ENCODE measurements at regions not wholly inside any gene's neighbourhood (a gene's known extent, or its start where the extent isn't known, plus 50 kb on each side); places are given as distances from the start of the nearest gene placed in this dataset.

DNA sequence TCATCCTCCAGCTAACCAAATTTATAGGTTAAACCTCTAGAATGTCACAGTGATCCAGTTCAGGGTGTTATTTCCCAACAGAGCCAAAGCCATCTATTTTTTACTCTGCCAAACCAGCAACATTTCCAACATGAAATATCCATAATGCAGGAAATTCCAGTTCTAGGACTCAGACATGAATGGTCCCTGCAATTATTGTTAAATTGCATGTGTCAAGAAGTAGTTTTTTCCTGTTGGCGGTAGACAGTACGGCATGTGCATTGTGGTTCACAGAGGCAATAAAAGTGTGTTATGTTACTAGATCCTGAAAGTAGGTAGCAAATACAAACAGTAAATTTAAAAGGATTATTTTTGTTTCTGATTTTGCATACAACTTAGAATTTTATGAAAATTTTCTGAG, 215.7 kb upstream of the THBS1 start:
- intact Hi-C loops (cut with micrococcal nuclease; ENCODE audit: unreplicated experiment): no loop called here
- ChIA-PET CTCF (no interaction called here), POLR2A (no interaction called here)
- Mint-ChIP-seq H3K9me3 (ENCODE audit: unreplicated experiment) (peaks cover 19% of the 10 kb centered on the region), H3K4me1 (ENCODE audit: low read depth, unreplicated experiment) (peaks cover 12% of the 10 kb centered on the region), H3K27me3 (ENCODE audit: insufficient read depth, unreplicated experiment) (no peaks in the 10 kb centered on the region), H3K27ac (ENCODE audit: unreplicated experiment) (no peak overlapping the region), H3K36me3 (ENCODE audit: insufficient read depth, unreplicated experiment) (no peaks in the 10 kb centered on the region), H3K4me3 (ENCODE audit: unreplicated experiment) (no peak overlapping the region)
- H3K27me3 ChIP-seq (replicated peaks; ENCODE audit: control insufficient read depth, insufficient read depth, low read length): no peaks in the 10 kb centered on the region
- no peak overlapping the region for H3K4me3 ChIP-seq (ENCODE audit: low read depth, low read length)
- H3K36me3 ChIP-seq (ENCODE audit: control insufficient read depth, insufficient read depth, low read length): no peaks in the 10 kb centered on the region
- no TSS peak for BruUV-seq (replicated peaks)
- no peak for DNase-seq
- TF ChIP-seq, protein P1, sequence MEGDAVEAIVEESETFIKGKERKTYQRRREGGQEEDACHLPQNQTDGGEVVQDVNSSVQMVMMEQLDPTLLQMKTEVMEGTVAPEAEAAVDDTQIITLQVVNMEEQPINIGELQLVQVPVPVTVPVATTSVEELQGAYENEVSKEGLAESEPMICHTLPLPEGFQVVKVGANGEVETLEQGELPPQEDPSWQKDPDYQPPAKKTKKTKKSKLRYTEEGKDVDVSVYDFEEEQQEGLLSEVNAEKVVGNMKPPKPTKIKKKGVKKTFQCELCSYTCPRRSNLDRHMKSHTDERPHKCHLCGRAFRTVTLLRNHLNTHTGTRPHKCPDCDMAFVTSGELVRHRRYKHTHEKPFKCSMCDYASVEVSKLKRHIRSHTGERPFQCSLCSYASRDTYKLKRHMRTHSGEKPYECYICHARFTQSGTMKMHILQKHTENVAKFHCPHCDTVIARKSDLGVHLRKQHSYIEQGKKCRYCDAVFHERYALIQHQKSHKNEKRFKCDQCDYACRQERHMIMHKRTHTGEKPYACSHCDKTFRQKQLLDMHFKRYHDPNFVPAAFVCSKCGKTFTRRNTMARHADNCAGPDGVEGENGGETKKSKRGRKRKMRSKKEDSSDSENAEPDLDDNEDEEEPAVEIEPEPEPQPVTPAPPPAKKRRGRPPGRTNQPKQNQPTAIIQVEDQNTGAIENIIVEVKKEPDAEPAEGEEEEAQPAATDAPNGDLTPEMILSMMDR (IDR thresholded peaks at IDR 0.05; ENCODE audit: insufficient read depth in 1 of 2, low read depth in 1 of 2, low read length in 1 of 2, severe bottlenecking in 1 of 2, unreplicated experiment in 1 of 2): no peak
- H3K4me1 ChIP-seq: peaks cover 9% of the 10 kb centered on the region
- no peaks in the 10 kb centered on the region for H3K9me3 ChIP-seq

DNA sequence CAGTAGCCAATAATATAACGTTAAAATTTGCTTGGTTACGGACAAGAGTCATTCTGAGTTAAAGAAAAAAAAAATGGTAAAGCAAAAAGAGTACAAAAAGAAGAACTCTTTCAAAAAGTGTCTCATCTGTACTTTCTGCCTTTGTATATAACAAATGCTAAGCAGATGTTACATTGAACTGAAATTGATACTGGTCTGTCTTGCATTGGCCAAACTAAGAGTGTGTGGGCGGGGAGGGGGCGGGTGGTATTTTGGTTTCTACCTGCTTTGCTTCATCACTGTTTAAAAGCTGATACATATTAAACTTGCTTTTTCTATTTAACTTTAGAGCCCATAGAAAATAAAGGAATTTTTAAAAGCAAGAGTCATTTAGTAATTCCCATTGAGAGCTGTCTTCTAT, 215.0 kb upstream of the THBS1 start:
- CTCF ChIA-PET: no interaction called here
- POLR2A ChIA-PET: no interaction called here
- peaks cover 9% of the 10 kb centered on the region for H3K4me1 ChIP-seq
- no TSS peak for BruUV-seq (replicated peaks)
- H3K36me3 ChIP-seq (ENCODE audit: control insufficient read depth, insufficient read depth, low read length): no peaks in the 10 kb centered on the region
- H3K4me1 Mint-ChIP-seq (ENCODE audit: low read depth, unreplicated experiment): peaks cover 11% of the 10 kb centered on the region
- DNase-seq: no peak
- H3K4me3 ChIP-seq (ENCODE audit: low read depth, low read length): no peak overlapping the region
- H3K9me3 ChIP-seq: no peaks in the 10 kb centered on the region
- TF ChIP-seq, protein P1 (IDR thresholded peaks at IDR 0.05; ENCODE audit: insufficient read depth in 1 of 2, low read depth in 1 of 2, low read length in 1 of 2, severe bottlenecking in 1 of 2, unreplicated experiment in 1 of 2): no peak
- H3K27me3 Mint-ChIP-seq (ENCODE audit: insufficient read depth, unreplicated experiment): no peaks in the 10 kb centered on the region
- H3K27ac Mint-ChIP-seq (ENCODE audit: unreplicated experiment): no peak overlapping the region
- H3K36me3 Mint-ChIP-seq (ENCODE audit: insufficient read depth, unreplicated experiment): no peaks in the 10 kb centered on the region
- intact Hi-C loops (cut with micrococcal nuclease; ENCODE audit: unreplicated experiment): no loop called here
- H3K27me3 ChIP-seq (replicated peaks; ENCODE audit: control insufficient read depth, insufficient read depth, low read length): no peaks in the 10 kb centered on the region
- no peak overlapping the region for H3K4me3 Mint-ChIP-seq (ENCODE audit: unreplicated experiment)
- peaks cover 24% of the 10 kb centered on the region for H3K9me3 Mint-ChIP-seq (ENCODE audit: unreplicated experiment)

DNA sequence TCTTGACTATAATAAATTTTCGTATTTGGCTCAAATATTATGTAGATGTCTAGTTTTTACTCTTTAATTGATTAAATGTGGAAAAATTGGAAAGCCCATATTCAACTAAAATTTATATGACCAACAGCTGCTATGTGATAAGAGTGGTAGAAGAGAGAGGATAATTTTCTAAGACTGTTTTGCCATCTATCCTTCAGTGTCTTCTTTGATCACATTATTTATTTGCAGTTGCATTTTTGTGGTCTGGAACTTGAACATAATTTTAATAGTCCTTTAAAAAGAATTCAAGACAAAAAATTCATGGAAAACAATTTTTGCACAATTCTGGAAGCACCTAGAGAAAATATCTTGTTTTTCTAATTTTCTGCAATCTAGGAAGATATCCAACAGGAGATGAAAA, 213.3 kb upstream of the THBS1 start:
- peaks cover 9% of the 10 kb centered on the region for H3K4me1 ChIP-seq
- H3K4me3 ChIP-seq (ENCODE audit: low read depth, low read length): no peak overlapping the region
- no peaks in the 10 kb centered on the region for H3K36me3 ChIP-seq (ENCODE audit: control insufficient read depth, insufficient read depth, low read length)
- TF ChIP-seq, protein P1 (IDR thresholded peaks at IDR 0.05; ENCODE audit: insufficient read depth in 1 of 2, low read depth in 1 of 2, low read length in 1 of 2, severe bottlenecking in 1 of 2, unreplicated experiment in 1 of 2): no peak
- ChIA-PET POLR2A (no interaction called here), CTCF (no interaction called here)
- BruUV-seq (replicated peaks): no TSS peak
- intact Hi-C loops (cut with micrococcal nuclease; ENCODE audit: unreplicated experiment): no loop called here
- no peak for DNase-seq
- H3K27me3 Mint-ChIP-seq (ENCODE audit: insufficient read depth, unreplicated experiment): no peaks in the 10 kb centered on the region
- no peaks in the 10 kb centered on the region for H3K27me3 ChIP-seq (replicated peaks; ENCODE audit: control insufficient read depth, insufficient read depth, low read length)
- H3K9me3 ChIP-seq: peaks cover 9% of the 10 kb centered on the region
- H3K4me1 Mint-ChIP-seq (ENCODE audit: low read depth, unreplicated experiment): peaks cover 11% of the 10 kb centered on the region
- no peak overlapping the region for H3K4me3 Mint-ChIP-seq (ENCODE audit: unreplicated experiment)
- peaks cover 39% of the 10 kb centered on the region for H3K9me3 Mint-ChIP-seq (ENCODE audit: unreplicated experiment)
- H3K36me3 Mint-ChIP-seq (ENCODE audit: insufficient read depth, unreplicated experiment): no peaks in the 10 kb centered on the region
- no peak overlapping the region for H3K27ac Mint-ChIP-seq (ENCODE audit: unreplicated experiment)

Measured in Caco-2 (cell line).